Midbrain (tissue), 1 donor: ENCODE measurements at regions not wholly inside any gene's neighbourhood (a gene's known extent, or its start where the extent isn't known, plus 50 kb on each side); places are given as distances from the start of the nearest gene placed in this dataset.

Experiments used
- DNase-seq: peaks from one replicate; lab custom pipeline; 2025; lab: John Stamatoyannopoulos, UW

- DNase-seq: no peak
Measured at GRCh38 chr6:159118924-159119323, 50.3 kb upstream of the FNDC1 start.

GRCh38 chr6:159117563-159117962 lies 51.6 kb upstream of the FNDC1 start:
- DNase-seq: no peak

GRCh38 chr6:159117046-159117445 lies 52.2 kb upstream of the FNDC1 start:
- DNase-seq: no peak

GRCh38 chr6:159116343-159116742 lies 52.9 kb upstream of the FNDC1 start:
- DNase-seq: peak; percentile 9

GRCh38 chr6:159114569-159114968 lies 54.6 kb upstream of the FNDC1 start:
- no peak for DNase-seq

GRCh38 chr6:159113223-159113622 lies 56.0 kb upstream of the FNDC1 start:
- no peak for DNase-seq

- no peak for DNase-seq
Measured at GRCh38 chr6:159112714-159113113, 56.5 kb upstream of the FNDC1 start.

GRCh38 chr6:159110748-159111147 lies 58.5 kb upstream of the FNDC1 start:
- DNase-seq: no peak

- no peak for DNase-seq
Measured at GRCh38 chr6:159110013-159110412, 59.2 kb upstream of the FNDC1 start.

GRCh38 chr6:159109391-159109790 lies 59.8 kb upstream of the FNDC1 start:
- DNase-seq: no peak

GRCh38 chr6:159108426-159108985 lies 60.7 kb upstream of the FNDC1 start:
- DNase-seq: no peak

GRCh38 chr6:159107451-159108260 lies 61.5 kb upstream of the FNDC1 start:
- DNase-seq: no peak

GRCh38 chr6:159106627-159107241 lies 61.9 kb upstream of the TAGAP start:
- DNase-seq: peak; percentile 87

GRCh38 chr6:159105716-159106115 lies 60.9 kb upstream of the TAGAP start:
- DNase-seq: no peak

GRCh38 chr6:159104931-159105330 lies 60.1 kb upstream of the TAGAP start:
- no peak for DNase-seq

- peak; percentile 69 for DNase-seq
Measured at GRCh38 chr6:159104163-159104925, 59.6 kb upstream of the TAGAP start.

- DNase-seq: no peak
Measured at GRCh38 chr6:159103396-159104162, 58.8 kb upstream of the TAGAP start.

GRCh38 chr6:159102373-159103160 lies 57.8 kb upstream of the TAGAP start:
- DNase-seq: no peak

GRCh38 chr6:159101656-159102055 lies 56.9 kb upstream of the TAGAP start:
- no peak for DNase-seq

- no peak for DNase-seq
Measured at GRCh38 chr6:159100395-159101182, 55.8 kb upstream of the TAGAP start.
